UCSD-AML1 (cell line): ENCODE measurements at regions not wholly inside any gene's neighbourhood (a gene's known extent, or its start where the extent isn't known, plus 50 kb on each side); places are given as distances from the start of the nearest gene placed in this dataset.

Experiments
- DNase-seq: peaks from one replicate; lab custom pipeline; 2025; ENCODE audit not compliant: unreplicated experiment; lab: John Stamatoyannopoulos, UW

GRCh38 chr22:47811971-47812370 lies 1049.5 kb downstream of the TBC1D22A start:
- DNase-seq = no peak

GRCh38 chr22:47810505-47811500 lies 1048.4 kb downstream of the TBC1D22A start:
- no peak for DNase-seq

- DNase-seq = no peak
Measured at GRCh38 chr22:47808886-47809620, 1046.6 kb downstream of the TBC1D22A start.

GRCh38 chr22:47808236-47808635 lies 1045.8 kb downstream of the TBC1D22A start:
- DNase-seq = no peak

GRCh38 chr22:47807506-47807905 lies 1045.1 kb downstream of the TBC1D22A start:
- DNase-seq = no peak

- DNase-seq = no peak
Measured at GRCh38 chr22:47806894-47807293, 1044.4 kb downstream of the TBC1D22A start.

- DNase-seq = no peak
Measured at GRCh38 chr22:47805394-47805935, 1043.0 kb downstream of the TBC1D22A start.

- no peak for DNase-seq
Measured at GRCh38 chr22:47804281-47804680, 1041.8 kb downstream of the TBC1D22A start.

- no peak for DNase-seq
Measured at GRCh38 chr22:47802421-47802820, 1040.0 kb downstream of the TBC1D22A start.

GRCh38 chr22:47801541-47802245 lies 1039.2 kb downstream of the TBC1D22A start:
- DNase-seq = no peak

GRCh38 chr22:47798229-47798628 lies 1035.8 kb downstream of the TBC1D22A start:
- DNase-seq = no peak

GRCh38 chr22:47797342-47797945 lies 1035.0 kb downstream of the TBC1D22A start:
- DNase-seq = no peak

- no peak for DNase-seq
Measured at GRCh38 chr22:47796128-47796908, 1033.9 kb downstream of the TBC1D22A start.

GRCh38 chr22:47795477-47796127 lies 1033.2 kb downstream of the TBC1D22A start:
- DNase-seq = no peak

- no peak for DNase-seq
Measured at GRCh38 chr22:47794851-47795250, 1032.4 kb downstream of the TBC1D22A start.

GRCh38 chr22:47793304-47794101 lies 1031.1 kb downstream of the TBC1D22A start:
- no peak for DNase-seq

GRCh38 chr22:47789171-47789570 lies 1026.7 kb downstream of the TBC1D22A start:
- no peak for DNase-seq

GRCh38 chr22:47788461-47788860 lies 1026.0 kb downstream of the TBC1D22A start:
- DNase-seq = no peak
